ENCODE measurements at regions not wholly inside any gene's neighbourhood (a gene's known extent, or its start where the extent isn't known, plus 50 kb on each side); places are given as distances from the start of the nearest gene placed in this dataset.

DNA sequence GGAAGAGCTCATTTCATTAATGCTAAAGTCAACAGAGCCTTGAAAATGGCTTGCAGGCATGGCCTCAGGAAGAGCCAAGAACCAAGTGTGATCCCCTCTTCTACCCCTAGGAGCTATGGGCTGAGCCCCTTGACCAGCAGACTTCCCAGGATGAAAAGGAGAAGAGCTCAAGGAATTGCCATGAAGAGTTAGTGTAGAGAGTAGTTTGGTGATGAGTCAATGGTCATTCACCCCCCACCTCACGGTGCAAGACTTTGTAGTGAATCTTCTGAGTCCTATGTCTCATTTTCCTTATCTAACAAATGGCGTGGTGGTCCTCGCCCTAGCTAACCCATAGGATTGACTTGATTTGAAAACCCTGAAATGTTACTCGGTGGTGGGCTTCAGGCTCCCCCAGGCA lies 422.4 kb upstream of the CADM1 start:
- TF ChIP-seq, protein P1, sequence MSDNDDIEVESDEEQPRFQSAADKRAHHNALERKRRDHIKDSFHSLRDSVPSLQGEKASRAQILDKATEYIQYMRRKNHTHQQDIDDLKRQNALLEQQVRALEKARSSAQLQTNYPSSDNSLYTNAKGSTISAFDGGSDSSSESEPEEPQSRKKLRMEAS (IDR thresholded peaks at IDR 0.05): no peak
- TF ChIP-seq, protein P2, sequence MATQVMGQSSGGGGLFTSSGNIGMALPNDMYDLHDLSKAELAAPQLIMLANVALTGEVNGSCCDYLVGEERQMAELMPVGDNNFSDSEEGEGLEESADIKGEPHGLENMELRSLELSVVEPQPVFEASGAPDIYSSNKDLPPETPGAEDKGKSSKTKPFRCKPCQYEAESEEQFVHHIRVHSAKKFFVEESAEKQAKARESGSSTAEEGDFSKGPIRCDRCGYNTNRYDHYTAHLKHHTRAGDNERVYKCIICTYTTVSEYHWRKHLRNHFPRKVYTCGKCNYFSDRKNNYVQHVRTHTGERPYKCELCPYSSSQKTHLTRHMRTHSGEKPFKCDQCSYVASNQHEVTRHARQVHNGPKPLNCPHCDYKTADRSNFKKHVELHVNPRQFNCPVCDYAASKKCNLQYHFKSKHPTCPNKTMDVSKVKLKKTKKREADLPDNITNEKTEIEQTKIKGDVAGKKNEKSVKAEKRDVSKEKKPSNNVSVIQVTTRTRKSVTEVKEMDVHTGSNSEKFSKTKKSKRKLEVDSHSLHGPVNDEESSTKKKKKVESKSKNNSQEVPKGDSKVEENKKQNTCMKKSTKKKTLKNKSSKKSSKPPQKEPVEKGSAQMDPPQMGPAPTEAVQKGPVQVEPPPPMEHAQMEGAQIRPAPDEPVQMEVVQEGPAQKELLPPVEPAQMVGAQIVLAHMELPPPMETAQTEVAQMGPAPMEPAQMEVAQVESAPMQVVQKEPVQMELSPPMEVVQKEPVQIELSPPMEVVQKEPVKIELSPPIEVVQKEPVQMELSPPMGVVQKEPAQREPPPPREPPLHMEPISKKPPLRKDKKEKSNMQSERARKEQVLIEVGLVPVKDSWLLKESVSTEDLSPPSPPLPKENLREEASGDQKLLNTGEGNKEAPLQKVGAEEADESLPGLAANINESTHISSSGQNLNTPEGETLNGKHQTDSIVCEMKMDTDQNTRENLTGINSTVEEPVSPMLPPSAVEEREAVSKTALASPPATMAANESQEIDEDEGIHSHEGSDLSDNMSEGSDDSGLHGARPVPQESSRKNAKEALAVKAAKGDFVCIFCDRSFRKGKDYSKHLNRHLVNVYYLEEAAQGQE (IDR thresholded peaks at IDR 0.05): no peak
- TF ChIP-seq RXRA (IDR thresholded peaks at IDR 0.05): no peak
- TF ChIP-seq TAF1 (conservative IDR thresholded peaks at IDR 0.05): no peak
- TF ChIP-seq HNF4A (conservative IDR thresholded peaks at IDR 0.05): no peak
- TF ChIP-seq HNF4G (IDR thresholded peaks at IDR 0.05): no peak
- no peak for DNase-seq (ENCODE audit: low spot score)
- Histone ChIP-seq H3K9me3 (ENCODE audit: control insufficient read depth in 4 of 4, low read length in 3 of 4) (no peaks in the 10 kb centered on the region), H3K27me3 (ENCODE audit: control insufficient read depth in 4 of 4, insufficient read depth in 4 of 4, low read length in 3 of 4) (no peaks in the 10 kb centered on the region), H3K9ac (ENCODE audit: low read depth in 1 of 2, low read length in 2 of 2) (no peak overlapping the region), H3K27ac (ENCODE audit: low read depth in 1 of 2, low read length in 2 of 2) (no peak overlapping the region), H3K36me3 (ENCODE audit: control insufficient read depth in 4 of 4, insufficient read depth in 3 of 4, low read depth in 1 of 4, low read length in 3 of 4) (no peaks in the 10 kb centered on the region), H3K4me3 (ENCODE audit: low read depth in 1 of 3, low read length in 3 of 3) (no peak overlapping the region), H3K4me1 (ENCODE audit: control insufficient read depth in 4 of 4, insufficient read depth in 4 of 4, low read length in 3 of 4) (no peaks in the 10 kb centered on the region)
- 85% methylated on average over 4 of the region's 4 CpGs for WGBS

DNA sequence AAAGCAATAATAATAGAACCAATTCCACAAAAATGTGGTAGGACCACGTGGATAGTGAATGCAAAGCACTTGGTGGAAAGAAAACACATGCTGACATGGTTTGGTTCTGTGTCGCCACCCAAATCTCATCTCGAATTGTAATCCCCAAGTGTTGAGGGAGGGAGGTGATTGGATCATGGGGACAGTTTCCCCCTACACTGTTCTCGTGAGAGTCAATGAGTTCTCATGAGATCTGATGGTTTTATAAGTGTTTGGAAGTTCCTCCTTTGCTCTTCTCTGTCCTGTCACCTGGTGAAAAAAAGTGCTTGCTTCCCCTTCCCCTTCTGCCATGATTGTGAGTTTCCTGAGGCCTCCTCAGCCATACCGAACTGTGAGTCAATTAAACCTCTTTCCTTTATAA lies 421.9 kb upstream of the CADM1 start:
- Histone ChIP-seq H3K27ac (ENCODE audit: low read depth in 1 of 2, low read length in 2 of 2) (no peak overlapping the region), H3K27me3 (ENCODE audit: control insufficient read depth in 4 of 4, insufficient read depth in 4 of 4, low read length in 3 of 4) (no peaks in the 10 kb centered on the region), H3K4me1 (ENCODE audit: control insufficient read depth in 4 of 4, insufficient read depth in 4 of 4, low read length in 3 of 4) (no peaks in the 10 kb centered on the region), H3K9me3 (ENCODE audit: control insufficient read depth in 4 of 4, low read length in 3 of 4) (no peaks in the 10 kb centered on the region), H3K9ac (ENCODE audit: low read depth in 1 of 2, low read length in 2 of 2) (no peak overlapping the region), H3K36me3 (ENCODE audit: control insufficient read depth in 4 of 4, insufficient read depth in 3 of 4, low read depth in 1 of 4, low read length in 3 of 4) (no peaks in the 10 kb centered on the region), H3K4me3 (ENCODE audit: low read depth in 1 of 3, low read length in 3 of 3) (no peak overlapping the region)
- WGBS: 80% methylated on average over 5 of the region's 5 CpGs
- DNase-seq (ENCODE audit: low spot score): no peak
- TF ChIP-seq TAF1 (conservative IDR thresholded peaks at IDR 0.05) (no peak), FOXA2 (IDR thresholded peaks at IDR 0.05) (no peak), GABPA (IDR thresholded peaks at IDR 0.05 in 1 of 2, conservative IDR thresholded peaks at IDR 0.05 in 1 of 2) (no peak), YY1 (IDR thresholded peaks at IDR 0.05) (no peak), NR2F2 (IDR thresholded peaks at IDR 0.05) (no peak), HNF4G (IDR thresholded peaks at IDR 0.05) (no peak), JUND (IDR thresholded peaks at IDR 0.05) (no peak), RAD21 (IDR thresholded peaks at IDR 0.05) (no peak), SP1 (IDR thresholded peaks at IDR 0.05) (no peak), FOXA1 (IDR thresholded peaks at IDR 0.05) (no peak), HNF4A (conservative IDR thresholded peaks at IDR 0.05) (no peak), EGR1 (IDR thresholded peaks at IDR 0.05; ENCODE audit: low read depth in 2 of 2) (no peak)
- TF ChIP-seq, protein P1 (IDR thresholded peaks at IDR 0.05): no peak
- TF ChIP-seq, protein P3, sequence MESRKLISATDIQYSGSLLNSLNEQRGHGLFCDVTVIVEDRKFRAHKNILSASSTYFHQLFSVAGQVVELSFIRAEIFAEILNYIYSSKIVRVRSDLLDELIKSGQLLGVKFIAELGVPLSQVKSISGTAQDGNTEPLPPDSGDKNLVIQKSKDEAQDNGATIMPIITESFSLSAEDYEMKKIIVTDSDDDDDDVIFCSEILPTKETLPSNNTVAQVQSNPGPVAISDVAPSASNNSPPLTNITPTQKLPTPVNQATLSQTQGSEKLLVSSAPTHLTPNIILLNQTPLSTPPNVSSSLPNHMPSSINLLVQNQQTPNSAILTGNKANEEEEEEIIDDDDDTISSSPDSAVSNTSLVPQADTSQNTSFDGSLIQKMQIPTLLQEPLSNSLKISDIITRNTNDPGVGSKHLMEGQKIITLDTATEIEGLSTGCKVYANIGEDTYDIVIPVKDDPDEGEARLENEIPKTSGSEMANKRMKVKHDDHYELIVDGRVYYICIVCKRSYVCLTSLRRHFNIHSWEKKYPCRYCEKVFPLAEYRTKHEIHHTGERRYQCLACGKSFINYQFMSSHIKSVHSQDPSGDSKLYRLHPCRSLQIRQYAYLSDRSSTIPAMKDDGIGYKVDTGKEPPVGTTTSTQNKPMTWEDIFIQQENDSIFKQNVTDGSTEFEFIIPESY (IDR thresholded peaks at IDR 0.05): no peak
- TF ChIP-seq, protein P4, sequence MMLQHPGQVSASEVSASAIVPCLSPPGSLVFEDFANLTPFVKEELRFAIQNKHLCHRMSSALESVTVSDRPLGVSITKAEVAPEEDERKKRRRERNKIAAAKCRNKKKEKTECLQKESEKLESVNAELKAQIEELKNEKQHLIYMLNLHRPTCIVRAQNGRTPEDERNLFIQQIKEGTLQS (IDR thresholded peaks at IDR 0.05): no peak
- TF ChIP-seq, protein P5, sequence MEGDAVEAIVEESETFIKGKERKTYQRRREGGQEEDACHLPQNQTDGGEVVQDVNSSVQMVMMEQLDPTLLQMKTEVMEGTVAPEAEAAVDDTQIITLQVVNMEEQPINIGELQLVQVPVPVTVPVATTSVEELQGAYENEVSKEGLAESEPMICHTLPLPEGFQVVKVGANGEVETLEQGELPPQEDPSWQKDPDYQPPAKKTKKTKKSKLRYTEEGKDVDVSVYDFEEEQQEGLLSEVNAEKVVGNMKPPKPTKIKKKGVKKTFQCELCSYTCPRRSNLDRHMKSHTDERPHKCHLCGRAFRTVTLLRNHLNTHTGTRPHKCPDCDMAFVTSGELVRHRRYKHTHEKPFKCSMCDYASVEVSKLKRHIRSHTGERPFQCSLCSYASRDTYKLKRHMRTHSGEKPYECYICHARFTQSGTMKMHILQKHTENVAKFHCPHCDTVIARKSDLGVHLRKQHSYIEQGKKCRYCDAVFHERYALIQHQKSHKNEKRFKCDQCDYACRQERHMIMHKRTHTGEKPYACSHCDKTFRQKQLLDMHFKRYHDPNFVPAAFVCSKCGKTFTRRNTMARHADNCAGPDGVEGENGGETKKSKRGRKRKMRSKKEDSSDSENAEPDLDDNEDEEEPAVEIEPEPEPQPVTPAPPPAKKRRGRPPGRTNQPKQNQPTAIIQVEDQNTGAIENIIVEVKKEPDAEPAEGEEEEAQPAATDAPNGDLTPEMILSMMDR (IDR thresholded peaks at IDR 0.05; ENCODE audit: low read depth, low read length, missing input control): no peak
- TF ChIP-seq, protein P2 (IDR thresholded peaks at IDR 0.05): no peak
